Osteocyte (in vitro differentiated cells): ENCODE measurements at regions not wholly inside any gene's neighbourhood (a gene's known extent, or its start where the extent isn't known, plus 50 kb on each side); places are given as distances from the start of the nearest gene placed in this dataset.

Experiments
- DNase-seq: peaks from one replicate; pipeline ENCODE4 v3.0.0; 2021; ENCODE audit warnings: mixed read lengths; ENCODE audit not compliant: unreplicated experiment; ENCODE audit errors: extremely low spot score
- H3K27ac Mint-ChIP-seq: one replicate; pipeline ENCODE4 v1.8.0; 2021; ENCODE audit warnings: mild to moderate bottlenecking, mixed read lengths; ENCODE audit not compliant: unreplicated experiment
- H3K27me3 Mint-ChIP-seq: one replicate; pipeline ENCODE4 v1.8.0; 2021; ENCODE audit warnings: mixed read lengths; ENCODE audit not compliant: unreplicated experiment
- H3K36me3 Mint-ChIP-seq: one replicate; pipeline ENCODE4 v1.8.0; 2021; ENCODE audit warnings: mixed read lengths; ENCODE audit not compliant: unreplicated experiment
- H3K4me1 Mint-ChIP-seq: one replicate; pipeline ENCODE4 v1.8.0; 2021; ENCODE audit warnings: mixed read lengths; ENCODE audit not compliant: unreplicated experiment
- H3K4me3 Mint-ChIP-seq: one replicate; pipeline ENCODE4 v1.8.0; 2021; ENCODE audit warnings: mild to moderate bottlenecking, moderate library complexity, mixed read lengths; ENCODE audit not compliant: unreplicated experiment
- H3K9me3 Mint-ChIP-seq: one replicate; pipeline ENCODE4 v1.8.0; 2021; ENCODE audit warnings: mixed read lengths; ENCODE audit not compliant: unreplicated experiment
- TF ChIP-seq, protein P1 (sequence below): fragments of 200-600 bp; sonication (generic); IDR thresholded peaks from 2 replicates; pipeline ENCODE4 v1.5.0; 2021; ENCODE audit warnings: antibody characterized with exemption, mild to moderate bottlenecking, moderate library complexity

DNA sequence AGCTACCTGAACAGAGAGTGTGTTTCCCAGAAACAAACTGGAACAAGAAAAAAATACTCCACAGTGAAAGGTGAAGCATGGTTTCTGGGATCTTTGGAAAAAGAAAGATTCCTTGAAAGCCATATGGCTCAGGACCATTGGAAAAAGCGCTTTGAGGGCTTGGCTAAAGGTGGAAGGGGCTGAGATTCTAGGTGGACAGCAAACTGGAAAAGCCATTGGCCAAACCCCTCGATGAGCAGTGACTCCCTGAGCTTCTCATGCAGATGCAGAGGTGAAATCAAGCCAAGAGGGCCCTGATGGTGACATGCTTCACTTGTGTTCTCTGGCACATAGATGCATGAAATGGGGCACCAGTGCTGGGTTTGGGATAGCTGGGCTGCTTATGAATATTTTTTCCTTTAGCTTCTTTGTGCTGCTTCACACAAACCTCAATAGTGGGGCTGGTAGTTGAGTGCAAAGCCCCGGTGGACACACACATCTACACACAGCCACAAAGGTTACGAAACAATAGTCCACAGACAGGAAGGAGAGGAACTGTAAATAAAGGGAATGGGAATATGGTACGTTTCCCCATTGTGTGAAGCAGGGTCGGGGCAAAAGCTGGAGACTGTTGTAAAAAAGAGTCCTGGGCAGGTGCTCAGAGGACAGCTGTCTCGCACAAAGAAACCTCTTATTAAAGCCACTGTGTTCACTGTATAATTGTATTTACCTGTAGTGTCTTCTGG, 117.8 kb downstream of the FOXA2 start:
- no peaks in the 10 kb centered on the region for H3K4me1 Mint-ChIP-seq
- no peaks in the 10 kb centered on the region for H3K36me3 Mint-ChIP-seq
- H3K27me3 Mint-ChIP-seq = no peaks in the 10 kb centered on the region
- TF ChIP-seq, protein P1, sequence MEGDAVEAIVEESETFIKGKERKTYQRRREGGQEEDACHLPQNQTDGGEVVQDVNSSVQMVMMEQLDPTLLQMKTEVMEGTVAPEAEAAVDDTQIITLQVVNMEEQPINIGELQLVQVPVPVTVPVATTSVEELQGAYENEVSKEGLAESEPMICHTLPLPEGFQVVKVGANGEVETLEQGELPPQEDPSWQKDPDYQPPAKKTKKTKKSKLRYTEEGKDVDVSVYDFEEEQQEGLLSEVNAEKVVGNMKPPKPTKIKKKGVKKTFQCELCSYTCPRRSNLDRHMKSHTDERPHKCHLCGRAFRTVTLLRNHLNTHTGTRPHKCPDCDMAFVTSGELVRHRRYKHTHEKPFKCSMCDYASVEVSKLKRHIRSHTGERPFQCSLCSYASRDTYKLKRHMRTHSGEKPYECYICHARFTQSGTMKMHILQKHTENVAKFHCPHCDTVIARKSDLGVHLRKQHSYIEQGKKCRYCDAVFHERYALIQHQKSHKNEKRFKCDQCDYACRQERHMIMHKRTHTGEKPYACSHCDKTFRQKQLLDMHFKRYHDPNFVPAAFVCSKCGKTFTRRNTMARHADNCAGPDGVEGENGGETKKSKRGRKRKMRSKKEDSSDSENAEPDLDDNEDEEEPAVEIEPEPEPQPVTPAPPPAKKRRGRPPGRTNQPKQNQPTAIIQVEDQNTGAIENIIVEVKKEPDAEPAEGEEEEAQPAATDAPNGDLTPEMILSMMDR = no peak
- no peak for DNase-seq
- H3K27ac Mint-ChIP-seq = no peak overlapping the region
- H3K9me3 Mint-ChIP-seq = peaks cover under 1% of the 10 kb centered on the region
- no peak overlapping the region for H3K4me3 Mint-ChIP-seq

GRCh38 chr20:22465622-22466446, 118.5 kb downstream of the FOXA2 start:
- TF ChIP-seq, protein P1 = no peak
- Mint-ChIP-seq H3K4me3 (no peak overlapping the region), H3K27me3 (no peaks in the 10 kb centered on the region), H3K9me3 (no peaks in the 10 kb centered on the region), H3K27ac (no peak overlapping the region), H3K36me3 (no peaks in the 10 kb centered on the region), H3K4me1 (no peaks in the 10 kb centered on the region)
- no peak for DNase-seq

GRCh38 chr20:22464312-22465003, 119.9 kb downstream of the FOXA2 start:
- Mint-ChIP-seq H3K9me3 (no peaks in the 10 kb centered on the region), H3K36me3 (no peaks in the 10 kb centered on the region), H3K27me3 (no peaks in the 10 kb centered on the region), H3K4me3 (no peak overlapping the region), H3K4me1 (no peaks in the 10 kb centered on the region), H3K27ac (no peak overlapping the region)
- no peak for DNase-seq
- TF ChIP-seq, protein P1 = no peak

- Mint-ChIP-seq H3K4me1 (no peaks in the 10 kb centered on the region), H3K36me3 (no peaks in the 10 kb centered on the region), H3K4me3 (no peak overlapping the region), H3K9me3 (no peaks in the 10 kb centered on the region), H3K27ac (no peak overlapping the region), H3K27me3 (no peaks in the 10 kb centered on the region)
- no peak for DNase-seq
- TF ChIP-seq, protein P1 = no peak
Observed at GRCh38 chr20:22462975-22463914, 121.1 kb downstream of the FOXA2 start.
